Hepatocyte (in vitro differentiated cells): ENCODE measurements at regions not wholly inside any gene's neighbourhood (a gene's known extent, or its start where the extent isn't known, plus 50 kb on each side); places are given as distances from the start of the nearest gene placed in this dataset.

Source experiments
- EZH2 ChIP-seq: fragments of 200-600 bp; sonication (generic); IDR thresholded peaks from 2 replicates; pipeline ENCODE4 v1.6.1; 2016; ENCODE audit warnings: antibody characterized with exemption, mild to moderate bottlenecking, borderline replicate concordance
- EZH2phosphoT487 ChIP-seq: fragments of 200-600 bp; sonication (generic); IDR thresholded peaks from one replicate; pipeline ENCODE4 v1.6.1; 2018; ENCODE audit warnings: antibody characterized with exemption, mild to moderate bottlenecking, low read depth, moderate library complexity; ENCODE audit not compliant: unreplicated experiment, severe bottlenecking
- TF ChIP-seq, protein P1 (sequence below): fragments of 200-600 bp; sonication (generic); IDR thresholded peaks from 2 replicates; pipeline ENCODE4 v1.5.1; 2016; ENCODE audit warnings: antibody characterized with exemption, mild to moderate bottlenecking; ENCODE audit not compliant: poor library complexity

DNA sequence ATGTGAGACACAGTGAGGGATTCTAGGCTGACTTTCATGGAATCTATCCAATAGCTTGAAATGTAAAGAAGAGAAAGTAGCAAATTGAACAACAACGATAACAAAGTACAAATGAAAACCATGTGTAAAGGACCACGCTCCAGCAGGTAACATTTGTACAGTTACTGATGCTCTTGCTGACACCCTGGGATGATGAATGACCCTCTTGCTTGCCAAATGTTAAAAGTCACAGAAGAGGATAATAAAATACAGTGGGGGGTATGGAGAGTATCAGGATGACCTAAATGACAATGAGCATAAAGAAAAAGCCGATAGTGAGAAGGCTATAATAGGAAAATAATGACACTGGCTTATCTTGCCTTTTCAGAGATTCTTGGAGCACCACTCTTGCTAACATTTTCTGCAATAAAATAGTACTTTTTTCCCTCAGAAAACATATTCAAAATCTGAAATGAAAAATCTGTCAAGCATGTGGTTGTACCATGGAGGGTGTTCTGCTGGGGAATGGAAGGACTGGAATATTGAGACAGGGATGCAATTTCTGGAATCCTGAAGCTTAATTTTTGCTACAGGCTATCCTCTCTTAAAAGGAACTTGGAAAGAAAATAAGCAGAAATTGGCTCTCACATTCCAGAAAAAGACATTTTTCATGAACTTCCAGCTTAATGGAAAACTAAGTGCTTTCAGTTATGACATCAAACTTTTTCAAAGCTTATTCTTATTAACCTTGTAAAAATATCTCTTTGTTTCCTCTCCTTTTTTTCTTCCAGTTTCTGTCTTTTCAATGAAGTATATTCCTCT lies 303.2 kb upstream of the GHITM start:
- TF ChIP-seq, protein P1, sequence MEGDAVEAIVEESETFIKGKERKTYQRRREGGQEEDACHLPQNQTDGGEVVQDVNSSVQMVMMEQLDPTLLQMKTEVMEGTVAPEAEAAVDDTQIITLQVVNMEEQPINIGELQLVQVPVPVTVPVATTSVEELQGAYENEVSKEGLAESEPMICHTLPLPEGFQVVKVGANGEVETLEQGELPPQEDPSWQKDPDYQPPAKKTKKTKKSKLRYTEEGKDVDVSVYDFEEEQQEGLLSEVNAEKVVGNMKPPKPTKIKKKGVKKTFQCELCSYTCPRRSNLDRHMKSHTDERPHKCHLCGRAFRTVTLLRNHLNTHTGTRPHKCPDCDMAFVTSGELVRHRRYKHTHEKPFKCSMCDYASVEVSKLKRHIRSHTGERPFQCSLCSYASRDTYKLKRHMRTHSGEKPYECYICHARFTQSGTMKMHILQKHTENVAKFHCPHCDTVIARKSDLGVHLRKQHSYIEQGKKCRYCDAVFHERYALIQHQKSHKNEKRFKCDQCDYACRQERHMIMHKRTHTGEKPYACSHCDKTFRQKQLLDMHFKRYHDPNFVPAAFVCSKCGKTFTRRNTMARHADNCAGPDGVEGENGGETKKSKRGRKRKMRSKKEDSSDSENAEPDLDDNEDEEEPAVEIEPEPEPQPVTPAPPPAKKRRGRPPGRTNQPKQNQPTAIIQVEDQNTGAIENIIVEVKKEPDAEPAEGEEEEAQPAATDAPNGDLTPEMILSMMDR, result no peak
- TF ChIP-seq EZH2, result no peak
- TF ChIP-seq EZH2phosphoT487, result no peak
